Fibroblast of lung (primary cell): ENCODE measurements at regions not wholly inside any gene's neighbourhood (a gene's known extent, or its start where the extent isn't known, plus 50 kb on each side); places are given as distances from the start of the nearest gene placed in this dataset.

ENCODE experiments used
- DNase-seq, 2 donors: peaks; one replicate each; pipeline versions ENCODE4 v3.0.0 to v3.0.0-alpha.2; 2010; ENCODE audit warnings: low read depth in 2 of 2
- H2AFZ ChIP-seq: 2 replicates; pipeline ENCODE4 v1.5.1; 2012; ENCODE audit warnings: low read length, control low read depth, inconsistent platforms
- H3K27ac ChIP-seq: 2 replicates; pipeline ENCODE4 v1.5.1; 2011; ENCODE audit warnings: low read length, control low read depth; ENCODE audit not compliant: insufficient read depth
- H3K27me3 ChIP-seq: 2 replicates; pipeline ENCODE4 v1.5.1; 2011; ENCODE audit warnings: mild to moderate bottlenecking, low read length; ENCODE audit not compliant: control insufficient read depth, insufficient read depth
- H3K36me3 ChIP-seq: 2 replicates; pipeline ENCODE4 v1.5.1; 2011; ENCODE audit warnings: low read length; ENCODE audit not compliant: control insufficient read depth, insufficient read depth
- H3K4me1 ChIP-seq: 2 replicates; pipeline ENCODE4 v1.5.1; 2011; ENCODE audit warnings: low read length; ENCODE audit not compliant: control insufficient read depth, insufficient read depth; ENCODE audit errors: extremely low read depth
- H3K4me2 ChIP-seq: 2 replicates; pipeline ENCODE4 v1.5.1; 2011; ENCODE audit warnings: low read length, control low read depth; ENCODE audit not compliant: insufficient read depth; ENCODE audit errors: extremely low read depth
- H3K4me3 ChIP-seq, 4 experiments: fragments of 200-600 bp in 1 of 4; sonication (generic) in 1 of 4; replicated peaks in 1 of 4; 2 replicates each; pipeline ENCODE4 v1.5.1; 2011 to 2016; ENCODE audit warnings: low read length in 4 of 4, low read depth in 3 of 4, mild to moderate bottlenecking in 3 of 4, control low read depth in 2 of 4, inconsistent platforms in 1 of 4, mixed read lengths in 1 of 4; ENCODE audit not compliant: insufficient read depth in 1 of 4; ENCODE audit errors: control extremely low read depth in 1 of 4
- H3K79me2 ChIP-seq: 2 replicates; pipeline ENCODE4 v1.5.1; 2012; ENCODE audit warnings: mild to moderate bottlenecking, low read length, inconsistent platforms; ENCODE audit not compliant: control insufficient read depth, insufficient read depth
- H3K9ac ChIP-seq: 2 replicates; pipeline ENCODE4 v1.5.1; 2011; ENCODE audit warnings: mild to moderate bottlenecking, low read length, control low read depth; ENCODE audit not compliant: insufficient read depth
- H3K9me3 ChIP-seq: 2 replicates; pipeline ENCODE4 v1.5.1; 2012; ENCODE audit warnings: low read depth, low read length; ENCODE audit not compliant: control insufficient read depth, insufficient read depth
- H4K20me1 ChIP-seq: 2 replicates; pipeline ENCODE4 v1.5.1; 2011; ENCODE audit warnings: low read length; ENCODE audit not compliant: control insufficient read depth, insufficient read depth; ENCODE audit errors: extremely low read depth
- CTCF ChIP-seq, 2 donors: IDR thresholded peaks in 1 of 2; conservative IDR thresholded peaks in 1 of 2; 1 replicate in 1 of 2; 2 replicates in 1 of 2; pipeline ENCODE4 v1.5.1; 2011 to 2012; ENCODE audit warnings: low read length in 2 of 2, control low read depth in 1 of 2, inconsistent platforms in 1 of 2, low read depth in 1 of 2, mild to moderate bottlenecking in 1 of 2
- EZH2 ChIP-seq: IDR thresholded peaks from 2 replicates; pipeline ENCODE4 v1.5.1; 2012; ENCODE audit warnings: low read length, control low read depth, mild to moderate bottlenecking; ENCODE audit errors: missing control alignments

DNA sequence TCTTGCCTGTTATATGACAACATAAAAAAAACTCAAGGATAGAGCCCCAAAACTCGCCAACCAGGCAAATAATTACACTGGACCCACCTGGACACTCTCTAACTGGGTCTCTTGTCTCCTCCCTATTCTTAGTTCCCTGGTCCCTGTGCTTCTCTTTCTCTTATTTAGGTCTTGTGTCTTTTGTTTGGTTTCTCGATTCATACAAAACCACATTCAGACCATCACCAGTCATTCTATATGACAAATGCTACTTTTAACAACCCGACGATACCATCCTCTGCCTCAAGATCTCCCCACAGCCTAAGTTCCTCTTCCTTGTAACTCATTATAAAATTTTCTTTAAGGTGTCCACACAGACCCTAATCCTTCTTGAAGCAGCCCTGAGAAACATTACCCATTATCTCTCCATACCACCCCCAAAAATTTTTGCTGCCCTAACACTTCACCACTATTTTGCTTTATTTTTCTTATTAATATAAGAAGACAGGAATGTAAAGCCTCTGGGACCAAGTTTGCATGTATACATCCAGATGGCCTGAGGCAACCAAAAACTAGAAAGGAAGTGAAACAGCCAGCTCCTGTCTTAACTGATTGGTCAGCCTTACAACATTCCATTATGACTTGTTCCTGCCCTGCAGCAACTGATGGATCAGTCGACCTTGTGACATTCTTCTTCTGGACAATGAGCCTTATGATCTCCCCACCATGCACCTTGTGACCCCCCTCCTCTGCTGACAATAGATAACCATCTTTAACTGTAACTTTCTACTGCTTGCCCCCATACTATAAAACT is 638.2 kb downstream of the AMY1C start:
- Histone ChIP-seq H2AFZ (no peak overlapping the region), H3K27me3 (no peaks in the 10 kb centered on the region), H3K9me3 (no peaks in the 10 kb centered on the region), H3K79me2 (no peaks in the 10 kb centered on the region), H3K4me3 (no peak overlapping the region), H3K4me1 (no peaks in the 10 kb centered on the region), H3K36me3 (no peaks in the 10 kb centered on the region), H4K20me1 (no peaks in the 10 kb centered on the region), H3K9ac (no peak overlapping the region), H3K27ac (no peak overlapping the region), H3K4me2 (no peak overlapping the region)
- no peak for TF ChIP-seq EZH2
- TF ChIP-seq CTCF (conservative IDR thresholded peaks at IDR 0.05 in 1 of 2, IDR thresholded peaks at IDR 0.05 in 1 of 2; ENCODE audit: low read depth in 1 of 2, low read length in 2 of 2), result no peak
- DNase-seq, result no peak

- TF ChIP-seq EZH2 (no peak), CTCF (conservative IDR thresholded peaks at IDR 0.05 in 1 of 2, IDR thresholded peaks at IDR 0.05 in 1 of 2; ENCODE audit: low read depth in 1 of 2, low read length in 2 of 2) (no peak)
- H3K27ac ChIP-seq, result no peak overlapping the region
- no peaks in the 10 kb centered on the region for H3K4me1 ChIP-seq
Observed at GRCh38 chr1:104392552-104392951, 642.9 kb downstream of the AMY1C start.

GRCh38 chr1:104402178-104402577 is 652.5 kb downstream of the AMY1C start:
- H3K4me3 ChIP-seq, result no peak overlapping the region
- no peaks in the 10 kb centered on the region for H3K9me3 ChIP-seq
- H3K27ac ChIP-seq, result no peak overlapping the region
- H3K36me3 ChIP-seq, result no peaks in the 10 kb centered on the region
- no peaks in the 10 kb centered on the region for H3K4me1 ChIP-seq
- no peak overlapping the region for H3K4me2 ChIP-seq
- no peaks in the 10 kb centered on the region for H3K27me3 ChIP-seq
- H4K20me1 ChIP-seq, result no peaks in the 10 kb centered on the region
- H2AFZ ChIP-seq, result no peak overlapping the region
- TF ChIP-seq EZH2, result no peak
- no peak for TF ChIP-seq CTCF (conservative IDR thresholded peaks at IDR 0.05 in 1 of 2, IDR thresholded peaks at IDR 0.05 in 1 of 2; ENCODE audit: low read depth in 1 of 2, low read length in 2 of 2)
- no peaks in the 10 kb centered on the region for H3K79me2 ChIP-seq
- DNase-seq, result no peak
- no peak overlapping the region for H3K9ac ChIP-seq

More at GRCh38 chr1:104392552-104392951, 642.9 kb downstream of the AMY1C start:
- DNase-seq, result no peak
- no peaks in the 10 kb centered on the region for H3K79me2 ChIP-seq
- no peak overlapping the region for H2AFZ ChIP-seq
- no peaks in the 10 kb centered on the region for H3K36me3 ChIP-seq
- no peak overlapping the region for H3K4me2 ChIP-seq
- H3K9ac ChIP-seq, result no peak overlapping the region
- H3K27me3 ChIP-seq, result no peaks in the 10 kb centered on the region
- no peaks in the 10 kb centered on the region for H4K20me1 ChIP-seq
- H3K9me3 ChIP-seq, result no peaks in the 10 kb centered on the region
- H3K4me3 ChIP-seq, result no peak overlapping the region
